ENCODE measurements at regions not wholly inside any gene's neighbourhood (a gene's known extent, or its start where the extent isn't known, plus 50 kb on each side); places are given as distances from the start of the nearest gene placed in this dataset.

- TF ChIP-seq CTCF (IDR thresholded peaks at IDR 0.05; ENCODE audit: low read length) (no peak), EZH2 (IDR thresholded peaks at IDR 0.05; ENCODE audit: borderline replicate concordance, low read length) (no peak)
Measured at GRCh38 chr10:33478675-33479125, 144.2 kb upstream of the NRP1 start.

Data from OCI-LY1 (cell line).